T-helper 1 cell treated with Interleukin-12 subunit alpha and Interleukin-12 subunit beta and Interleukin-4 antibody, amounts not matched to agents 30 ng/mL and 1 ng/mL, for 36 hours (primary cell): ENCODE measurements at regions not wholly inside any gene's neighbourhood (a gene's known extent, or its start where the extent isn't known, plus 50 kb on each side); places are given as distances from the start of the nearest gene placed in this dataset.
"Not testable (repeated sequence)": the region's sequence is repeated elsewhere in the genome, so short reads cannot be mapped to it uniquely, and the experiment has no call there.

Experiments used
- intact Hi-C: fragments of 100-400 bp; cut with micrococcal nuclease; formaldehyde crosslinking; loops from one replicate; pipeline ENCODE4 v1.15.1; 2024

DNA sequence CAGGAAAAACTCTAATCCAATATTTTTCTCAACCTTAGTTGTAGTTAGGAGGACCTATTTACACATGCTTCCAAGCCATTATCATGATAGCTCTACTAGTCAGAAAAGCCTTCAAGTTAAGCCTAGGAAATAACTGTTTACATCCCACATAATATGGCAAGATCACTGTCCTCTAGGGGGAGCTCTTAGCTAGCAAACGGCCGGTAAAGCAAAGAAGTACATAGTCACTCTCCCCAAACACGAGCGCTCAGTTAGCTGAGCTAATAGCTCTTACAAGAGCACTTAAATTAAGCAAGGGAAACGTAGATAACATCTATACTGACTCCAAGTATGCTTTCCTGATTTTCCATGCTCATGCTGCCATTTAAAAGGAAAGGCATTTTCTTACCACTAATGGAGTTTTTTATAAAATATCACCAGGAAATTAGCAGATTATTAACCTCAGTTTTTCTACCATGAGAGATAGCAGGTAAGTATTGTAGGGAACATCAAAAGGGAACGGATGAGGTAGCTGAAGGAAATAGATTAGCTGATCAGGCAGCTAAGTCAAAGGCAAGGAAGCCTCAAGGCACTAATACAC, 100.6 kb upstream of the PABPC3 start:
- intact Hi-C loops = loop anchor here (1.0 to 5.0 kb wide), 5 partner anchors 23 to 382 kb away; no protein-coding TSS in a partner anchor

DNA sequence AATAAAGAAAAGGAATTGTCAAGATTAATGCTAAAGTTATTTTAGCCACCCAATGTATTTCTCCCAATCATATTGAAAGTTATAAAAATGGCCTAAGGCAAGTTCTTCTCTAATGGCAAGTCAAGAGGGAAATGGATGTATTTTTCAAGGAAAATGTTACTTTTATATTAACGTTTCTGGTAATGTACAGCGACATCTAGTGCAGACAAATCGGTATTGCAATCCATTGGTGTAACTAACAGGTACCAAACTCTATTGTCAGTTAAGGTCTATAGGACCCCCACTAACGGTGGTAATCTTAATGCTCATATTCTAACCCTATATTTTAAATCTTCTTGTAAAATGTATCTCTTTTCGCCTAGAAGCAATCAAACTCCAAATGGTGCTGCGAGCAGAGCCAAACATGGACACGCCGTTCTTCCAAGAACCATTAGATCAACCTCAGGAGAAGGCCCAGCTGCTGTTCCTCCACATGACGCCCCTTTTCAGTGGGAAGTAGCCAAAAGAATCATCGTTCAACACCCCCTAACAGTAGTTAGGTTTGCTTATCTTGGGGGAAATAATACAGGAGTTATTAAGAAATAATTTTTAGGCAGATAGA, 98.5 kb upstream of the PABPC3 start:
- intact Hi-C loops = loop anchor here (5.0 kb wide), 1 partner anchor 380 kb away; no protein-coding TSS in a partner anchor

DNA sequence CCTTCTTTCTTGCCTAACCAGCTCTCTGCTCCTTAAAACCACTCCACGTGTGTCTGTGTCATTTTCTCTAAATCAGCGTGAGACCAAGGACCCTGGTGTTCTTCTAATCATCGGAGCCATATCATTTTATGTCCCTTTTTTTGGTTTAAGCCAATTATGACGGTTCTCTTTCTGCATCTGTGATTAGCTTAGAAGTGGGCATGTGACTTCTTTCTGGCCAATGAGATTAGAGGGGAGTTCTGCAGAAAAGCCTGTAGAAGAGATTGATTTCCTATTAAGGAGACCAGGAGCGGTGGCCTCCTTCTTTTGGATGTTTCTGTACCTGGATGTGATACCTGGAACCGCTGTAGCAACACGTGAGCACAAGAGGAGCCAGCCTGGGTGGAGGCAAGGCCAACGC, 97.5 kb upstream of the PABPC3 start:
- intact Hi-C loops = loop anchor here (5.0 kb wide), 1 partner anchor 379 kb away; no protein-coding TSS in a partner anchor

DNA sequence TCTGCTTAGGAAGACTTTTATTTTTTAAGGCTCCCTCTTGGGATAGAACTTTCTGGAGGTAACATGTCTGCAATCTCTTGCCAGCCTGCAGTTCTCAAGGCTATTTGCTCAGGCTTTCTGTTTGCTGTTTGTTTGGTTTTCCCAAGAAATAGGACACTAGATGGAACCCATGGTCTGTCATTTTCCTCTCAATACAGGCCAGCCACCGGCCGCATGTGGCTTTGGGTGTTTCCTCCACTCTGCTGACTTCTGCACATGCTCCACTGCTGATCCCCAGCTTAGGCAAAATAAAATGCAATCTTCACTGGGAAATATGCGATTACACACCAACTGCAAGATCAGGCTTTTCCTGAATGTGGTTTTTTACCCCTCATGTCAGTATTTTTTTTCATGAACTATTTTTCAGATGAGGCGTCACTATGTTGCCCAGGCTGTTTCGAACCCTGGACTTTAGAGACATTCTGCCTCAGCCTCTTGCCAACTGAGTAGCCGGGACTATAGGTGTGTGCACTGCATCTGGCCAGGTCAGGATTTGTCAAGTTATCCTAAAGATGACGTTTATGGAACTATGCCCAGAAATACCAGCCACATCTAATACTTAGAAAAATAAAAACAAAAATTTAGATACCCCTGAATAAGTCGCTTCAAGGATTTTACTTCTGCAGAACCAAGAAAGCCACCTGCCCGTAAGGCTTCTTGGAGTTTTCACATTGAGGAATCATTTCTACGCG, 94.3 kb upstream of the PABPC3 start:
- intact Hi-C loops = no loop called here

DNA sequence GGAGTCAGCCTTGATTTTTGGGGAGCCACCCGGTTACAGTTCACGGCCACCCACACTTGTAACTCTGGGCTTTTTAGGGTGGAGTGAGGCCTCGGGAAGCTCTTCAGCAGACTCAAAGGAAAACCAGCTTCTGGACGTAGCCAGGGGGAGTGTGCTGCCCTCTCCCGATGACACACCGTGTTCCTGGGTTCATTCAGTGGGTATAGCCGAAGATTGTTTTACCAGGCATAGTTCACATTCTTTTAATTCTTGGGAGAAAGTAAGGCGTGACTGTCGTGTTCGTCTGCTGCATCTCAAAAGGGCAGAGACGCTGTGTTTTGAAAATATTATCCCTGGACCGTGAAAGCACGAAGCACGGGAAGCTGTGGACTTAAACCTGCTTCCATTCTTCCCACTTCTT, 93.6 kb upstream of the PABPC3 start:
- intact Hi-C loops = not testable (repeated sequence)

DNA sequence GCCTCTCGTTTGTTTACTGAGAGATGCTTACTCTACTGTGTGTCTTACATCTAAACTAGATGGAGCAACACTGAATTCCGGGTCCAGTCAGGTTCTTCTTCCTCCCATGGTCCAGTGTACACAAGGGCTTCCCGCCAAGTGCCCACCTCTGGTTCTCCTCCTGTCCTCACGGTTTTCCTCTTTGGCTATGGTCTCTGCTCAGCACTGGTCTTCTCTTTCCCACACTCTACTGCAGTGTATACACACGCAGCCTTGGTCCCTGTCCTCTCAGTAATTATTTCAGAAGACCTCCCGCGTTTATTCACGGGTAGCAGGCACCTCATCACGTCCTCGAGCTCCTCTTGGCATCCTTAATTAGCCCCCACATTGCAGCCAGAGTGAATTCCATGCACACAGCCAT, 91.4 kb upstream of the PABPC3 start:
- intact Hi-C loops = loop anchor here (2.0 kb wide), 1 partner anchor 570 kb away; no protein-coding TSS in a partner anchor

DNA sequence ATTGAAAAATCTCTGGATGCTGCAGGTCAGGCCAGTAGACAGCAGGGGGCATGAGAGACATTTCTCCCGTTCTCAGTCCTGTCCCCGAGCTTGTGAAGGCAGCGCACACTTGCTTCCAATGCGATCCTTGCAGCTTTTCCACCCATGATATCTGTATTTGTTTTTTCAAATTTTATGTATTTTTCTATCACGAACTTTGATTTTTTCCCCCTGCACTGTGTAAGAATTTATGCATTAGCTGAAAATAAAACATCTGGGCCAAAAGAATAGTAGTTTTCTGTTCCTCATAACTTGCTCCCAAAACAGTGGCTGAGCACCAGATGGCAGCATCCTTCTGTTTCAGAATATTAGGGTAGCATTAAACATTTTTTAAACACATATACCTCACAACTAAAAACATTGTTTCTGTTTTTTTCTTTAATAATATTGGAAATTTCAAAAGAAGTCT, 90.9 kb upstream of the PABPC3 start:
- intact Hi-C loops = loop anchor here (1.0 to 2.0 kb wide), 3 partner anchors 32 to 570 kb away; no protein-coding TSS in a partner anchor

DNA sequence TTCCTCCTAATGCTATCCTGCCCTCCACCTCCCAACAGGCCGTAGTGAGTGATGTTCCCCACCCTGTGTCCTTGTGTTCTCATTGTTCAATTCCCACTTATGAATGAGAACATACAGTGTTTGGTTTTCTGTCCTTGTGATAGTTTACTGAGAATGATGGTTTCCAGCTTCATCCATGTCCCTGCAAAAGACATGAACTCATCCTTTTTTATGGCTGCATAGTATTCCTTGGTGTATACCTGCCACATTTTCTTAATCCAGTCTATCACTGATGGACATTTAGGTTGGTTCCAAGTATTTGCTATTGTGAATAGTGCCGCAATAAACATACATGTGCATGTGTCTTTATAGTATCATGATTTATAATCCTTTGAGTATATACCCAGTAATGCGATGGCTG, 88.5 kb upstream of the PABPC3 start:
- intact Hi-C loops = not testable (repeated sequence)

DNA sequence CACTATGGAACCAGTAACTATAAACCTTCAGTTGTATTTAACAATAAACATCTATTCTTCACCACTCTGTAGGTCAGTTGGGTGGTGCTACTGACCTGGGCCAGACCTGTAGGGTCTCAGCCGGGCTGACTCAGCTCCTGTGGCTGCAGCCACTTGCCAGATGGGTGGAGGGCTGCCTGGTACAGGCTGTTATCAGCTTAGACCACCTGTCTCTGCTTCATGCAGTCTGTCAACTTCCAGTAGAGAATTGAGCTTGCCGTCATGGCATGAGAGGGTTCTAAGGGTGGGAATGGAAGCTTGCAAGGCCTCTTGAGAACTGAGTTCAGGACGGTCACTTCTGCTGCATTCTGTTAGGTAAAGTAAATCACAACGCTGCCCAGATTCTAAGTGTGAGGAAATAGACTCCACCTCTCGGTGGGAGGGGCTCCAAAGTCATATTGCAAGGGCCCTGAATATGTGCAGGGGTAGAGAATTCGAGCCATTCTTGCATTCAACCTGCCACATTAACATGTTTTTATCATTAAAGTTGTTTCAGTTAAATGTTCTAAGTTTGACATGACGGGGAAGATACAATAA, 81.5 kb upstream of the PABPC3 start:
- intact Hi-C loops = not testable (repeated sequence)

DNA sequence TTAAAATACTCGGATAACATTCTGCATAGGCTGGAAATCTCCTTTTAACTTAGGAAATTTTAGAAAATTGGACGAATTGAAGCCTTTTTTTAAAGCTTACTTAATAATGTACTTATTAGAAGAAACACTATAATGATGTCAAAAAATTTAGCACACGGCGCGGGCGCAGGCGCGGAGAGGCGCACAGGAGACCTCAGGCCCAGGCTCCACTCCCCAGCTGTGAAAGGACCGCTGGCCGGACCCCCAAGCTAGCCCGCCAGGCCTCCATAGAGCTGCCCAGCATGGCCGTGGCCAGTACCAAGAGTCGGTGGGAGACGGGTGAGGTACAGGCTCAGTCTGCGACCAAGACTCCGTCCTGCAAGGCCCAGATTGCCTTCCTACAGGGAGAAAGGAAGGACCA, 78.8 kb upstream of the PABPC3 start:
- intact Hi-C loops = loop anchor here (5.0 kb wide), 1 partner anchor 270 kb away; the partner anchor contains the start of gene MTMR6

DNA sequence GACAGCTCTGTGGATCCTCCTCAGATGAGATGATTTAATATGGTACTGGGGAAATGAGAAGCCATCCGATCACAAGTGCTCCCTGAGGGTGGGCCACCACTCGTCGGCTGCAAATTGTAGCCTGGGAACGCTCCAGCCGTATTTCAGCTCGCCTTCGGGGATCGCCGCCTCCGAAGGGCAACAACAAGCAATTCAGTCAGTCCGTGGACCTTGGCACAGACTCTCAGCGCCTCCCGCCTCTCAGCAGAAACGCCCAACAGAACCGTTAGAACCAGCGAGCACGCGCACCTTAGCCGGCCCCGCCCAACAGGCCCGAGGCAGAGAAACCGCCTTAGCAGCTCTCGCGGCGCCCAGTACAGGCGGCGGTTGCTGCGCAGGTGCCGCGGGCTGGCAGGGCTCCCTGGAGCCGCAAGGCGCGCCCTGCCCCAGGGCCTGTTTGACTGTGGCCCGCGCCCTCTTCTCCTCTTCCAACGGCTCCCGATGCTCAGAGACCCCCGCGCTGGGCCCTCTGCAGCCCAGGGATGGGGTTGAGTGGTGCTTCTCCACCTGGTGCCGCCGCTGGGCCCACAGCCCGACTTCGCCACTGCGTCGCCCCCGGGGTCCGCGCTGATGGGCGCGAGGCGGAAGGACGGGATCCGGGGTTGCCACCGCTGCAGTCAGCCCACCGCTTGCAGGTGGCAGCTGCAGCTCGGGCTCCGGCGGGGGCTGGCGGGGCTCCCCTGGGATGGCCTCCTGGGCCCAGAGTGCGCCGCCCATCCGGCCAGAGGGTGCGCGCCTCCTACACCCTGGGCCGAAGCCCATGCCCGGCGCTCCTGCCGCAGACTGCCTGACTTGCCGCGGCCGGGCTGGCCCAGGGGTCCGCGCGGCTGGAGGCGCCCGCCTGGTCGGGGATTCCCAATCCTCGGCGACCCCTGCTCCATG, 77.9 kb upstream of the PABPC3 start:
- intact Hi-C loops = loop anchor here (1.0 to 5.0 kb wide), 3 partner anchors 19 to 269 kb away; partner anchors contain the start of gene MTMR6

DNA sequence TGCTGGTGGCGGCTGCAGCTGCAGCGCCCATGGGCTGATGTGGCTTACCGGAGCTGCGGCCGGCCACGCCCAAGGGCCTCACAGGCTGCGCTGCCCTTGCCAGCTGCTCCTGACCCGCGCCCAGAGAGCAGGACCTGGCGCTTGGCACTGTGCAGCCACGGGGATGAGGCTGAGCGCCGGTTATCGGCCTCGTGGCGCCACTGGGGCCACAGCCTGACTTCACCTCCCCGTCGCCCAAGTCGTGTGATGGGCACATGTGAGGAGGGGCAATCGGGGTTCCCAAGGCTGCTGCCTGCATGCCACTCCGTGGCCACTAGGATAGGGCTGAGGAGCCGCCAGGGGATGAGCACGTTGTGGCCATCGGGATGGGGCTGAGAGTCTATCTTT, 77.2 kb upstream of the PABPC3 start:
- intact Hi-C loops = loop anchor here (1.0 to 5.0 kb wide), 3 partner anchors 19 to 269 kb away; partner anchors contain the start of gene MTMR6

DNA sequence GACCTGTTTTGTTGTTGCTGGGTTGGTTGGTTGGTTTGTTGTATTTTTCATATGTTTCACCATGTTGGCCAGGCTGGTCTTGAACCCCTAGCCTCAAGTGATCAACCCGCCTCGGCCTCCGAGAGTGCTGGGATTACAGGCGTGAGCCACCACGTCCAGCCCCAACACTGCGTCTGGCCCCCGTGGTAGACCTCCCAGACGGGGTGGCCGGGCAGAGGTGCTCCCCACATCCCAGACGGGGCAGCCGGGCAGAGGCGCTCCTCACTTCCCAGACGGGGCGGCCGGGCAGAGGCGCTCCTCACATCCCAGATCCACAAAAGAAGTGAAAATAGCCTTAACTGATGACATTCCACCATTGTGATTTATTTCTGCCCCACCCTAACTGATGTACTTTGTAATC, 76.2 kb upstream of the PABPC3 start:
- intact Hi-C loops = loop anchor here (5.0 kb wide), 1 partner anchor 268 kb away; the partner anchor contains the start of gene MTMR6

DNA sequence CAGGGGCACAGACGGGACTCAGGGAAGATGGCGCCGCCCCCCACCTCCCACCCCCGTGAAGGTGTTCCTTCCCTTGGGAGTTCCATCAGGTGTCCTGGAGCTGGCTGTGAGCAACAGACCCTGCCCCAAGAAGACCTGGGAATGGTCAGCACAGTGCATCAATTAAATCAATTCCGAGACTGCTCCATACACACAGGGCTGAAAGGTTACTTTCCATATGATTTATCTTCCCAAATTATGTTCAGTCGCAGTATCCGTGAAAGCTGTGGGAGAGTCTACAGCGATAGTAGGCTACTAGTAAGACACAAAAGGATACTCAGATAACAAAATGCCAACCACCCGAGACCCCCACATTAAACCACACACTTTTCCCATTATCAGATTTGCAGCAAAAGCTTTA, 71.8 kb upstream of the PABPC3 start:
- intact Hi-C loops = no loop called here

DNA sequence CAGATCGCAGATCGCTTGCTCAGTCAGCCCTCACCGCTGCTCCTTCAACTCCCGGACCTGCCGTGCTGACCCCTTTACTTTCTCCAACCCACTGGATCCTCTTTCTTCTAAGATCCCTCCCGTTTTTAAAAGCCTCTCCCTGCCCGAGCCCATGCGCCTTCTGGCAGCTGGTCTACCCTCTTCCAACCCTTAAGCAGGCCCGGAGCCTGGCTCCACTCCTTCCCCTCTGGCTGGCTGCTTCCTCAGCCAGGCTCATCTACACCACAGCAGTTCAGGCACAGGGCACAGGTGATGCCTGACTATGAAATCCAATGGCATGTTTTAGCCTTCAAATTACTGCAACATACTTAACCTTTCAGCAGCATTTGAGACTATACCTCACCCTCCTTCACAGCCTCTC, 63.8 kb upstream of the PABPC3 start:
- intact Hi-C loops = no loop called here

DNA sequence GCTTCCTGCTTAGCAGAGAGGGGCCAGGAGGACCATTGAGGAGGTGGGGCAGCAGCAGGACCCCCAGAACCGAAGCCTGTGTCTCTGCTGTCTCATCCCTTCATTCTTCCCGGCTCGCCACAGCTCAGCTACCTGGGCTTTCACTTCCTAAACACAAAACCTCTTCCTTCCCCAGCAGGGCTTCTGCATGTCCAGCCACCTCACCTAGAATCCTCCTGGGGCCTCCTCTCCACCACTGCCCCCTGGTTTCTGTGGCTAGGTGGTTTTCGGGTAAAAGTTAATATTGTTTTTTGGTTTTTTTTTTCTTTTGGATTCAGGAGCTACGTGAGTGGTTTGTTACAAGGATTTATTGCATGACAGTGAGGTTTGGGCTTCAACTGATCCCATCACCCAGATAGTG, 61.8 kb upstream of the PABPC3 start:
- intact Hi-C loops = no loop called here

DNA sequence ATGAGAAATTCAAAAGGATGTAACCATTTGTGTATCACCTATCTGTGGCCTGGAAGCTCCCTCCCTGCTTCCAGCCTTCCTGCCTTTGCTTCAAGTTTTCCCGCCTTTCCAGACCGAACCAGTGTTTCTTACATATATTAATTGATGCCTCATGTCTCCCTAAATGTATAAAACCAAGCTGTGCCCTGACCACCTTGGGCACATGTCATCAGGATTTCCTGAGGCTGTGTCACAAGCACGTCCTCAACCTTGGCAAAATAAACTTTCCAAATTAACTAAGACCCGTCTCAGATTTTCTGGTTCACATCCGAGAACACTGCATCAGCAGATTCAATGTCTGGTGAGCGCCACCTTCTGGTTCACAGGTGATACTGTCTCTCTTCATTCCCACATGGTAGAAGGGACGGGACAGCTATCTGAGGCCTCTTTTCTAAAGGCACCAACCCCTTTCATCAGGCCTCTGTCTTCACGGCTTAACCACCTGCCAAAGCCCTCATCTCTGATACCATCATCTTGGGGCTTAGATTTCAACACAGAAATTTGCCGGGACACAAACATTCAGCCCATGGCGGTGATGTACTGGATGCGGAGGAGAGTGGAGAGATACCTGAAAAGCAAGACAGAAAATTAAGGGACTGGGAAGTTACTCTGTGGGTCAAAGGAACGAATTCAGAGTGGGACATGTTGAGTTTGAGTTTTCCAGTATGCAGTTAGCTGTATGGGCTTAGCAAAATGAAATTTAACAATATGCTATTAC, 58.7 kb upstream of the PABPC3 start:
- intact Hi-C loops = loop anchor here (1.0 kb wide), 4 partner anchors 19 to 77 kb away; no protein-coding TSS in a partner anchor

DNA sequence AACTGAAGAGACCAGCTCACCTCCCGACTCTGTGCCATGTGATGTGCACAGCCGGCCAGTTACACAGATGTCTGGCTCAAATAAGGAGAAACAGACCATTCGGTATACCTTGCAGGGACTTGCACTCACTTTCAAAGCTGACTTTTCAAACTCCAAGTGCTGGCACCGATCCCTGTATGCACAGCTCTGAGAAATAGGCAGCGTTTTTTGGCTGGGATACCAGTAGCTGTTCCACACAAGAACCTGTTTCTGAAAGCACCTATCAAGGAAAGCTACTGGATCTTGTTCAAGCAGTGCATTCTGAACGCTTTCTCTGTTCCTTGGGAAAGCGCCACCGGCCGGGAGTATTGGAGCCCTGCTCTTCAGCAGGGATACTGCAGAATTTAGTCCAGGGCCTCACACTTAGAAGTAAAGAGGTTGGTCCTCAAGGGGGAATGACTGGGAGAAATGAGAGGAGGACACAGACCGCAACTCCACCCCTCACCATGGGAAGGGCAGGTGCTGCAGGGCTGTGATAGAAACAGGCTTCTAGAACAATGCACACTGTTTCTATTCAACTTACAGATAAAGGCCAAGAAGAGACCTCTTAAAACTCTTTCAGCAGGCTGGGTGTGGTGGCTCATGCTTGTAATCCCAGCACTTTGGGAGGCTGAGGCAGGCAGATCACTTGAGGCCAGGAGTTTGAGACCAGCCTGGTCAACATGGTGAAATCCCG, 53.6 kb upstream of the PABPC3 start:
- intact Hi-C loops = no loop called here

DNA sequence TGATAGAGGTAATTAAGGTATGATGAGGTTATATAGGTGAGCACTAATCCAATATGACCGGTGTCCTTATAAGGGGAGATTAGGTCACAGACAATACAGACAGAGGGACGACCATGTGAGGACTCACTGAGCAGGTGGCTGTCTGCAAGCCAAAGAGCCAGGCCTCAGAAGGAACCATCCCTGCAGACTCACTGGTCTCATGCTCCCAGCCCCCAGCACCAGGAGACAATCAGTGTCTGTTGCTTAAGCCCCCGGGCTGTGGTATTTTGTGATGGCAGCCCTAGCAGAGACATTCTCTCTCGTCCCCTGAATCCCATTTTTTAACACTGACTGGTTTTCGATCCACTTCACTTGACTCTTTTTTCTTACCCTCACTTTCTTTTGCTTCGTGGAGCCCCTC, 51.9 kb upstream of the PABPC3 start:
- intact Hi-C loops = no loop called here
